HEK293 (cell line): ENCODE measurements at regions not wholly inside any gene's neighbourhood (a gene's known extent, or its start where the extent isn't known, plus 50 kb on each side); places are given as distances from the start of the nearest gene placed in this dataset.
A peak's percentile ranks its signal among the peaks of the same experiment; 100 is the strongest.

ENCODE experiments used
- CTCF ChIA-PET: fragments of 350-600 bp; formaldehyde crosslinking; extraction: SDS; loops from one replicate; lab custom pipeline; 2021; ENCODE audit warnings: antibody characterized with exemption; lab: Yijun Ruan, JAX
- POLR2A ChIA-PET: fragments of 300-600 bp; formaldehyde crosslinking; extraction: SDS; loops from one replicate; lab custom pipeline; 2020; ENCODE audit warnings: antibody characterized with exemption, inconsistent platforms; lab: Yijun Ruan, JAX
- H3K27ac ChIP-seq: fragments of 200-500 bp; sonication (Bioruptor generic); 2 replicates; pipeline ENCODE4 v1.5.1; 2014; ENCODE audit warnings: low read depth, low read length, control low read depth, inconsistent platforms; ENCODE audit errors: extremely low read depth
- H3K36me3 ChIP-seq, 2 experiments: fragments of 200-500 bp in 1 of 2; sonication (Bioruptor generic) in 1 of 2; 1 replicate in 1 of 2; 2 replicates in 1 of 2; pipeline ENCODE4 v1.5.1; 2014 to 2017; ENCODE audit warnings: inconsistent platforms in 2 of 2, low read length in 2 of 2; ENCODE audit not compliant: control insufficient read depth in 2 of 2, insufficient read depth in 1 of 2
- H3K4me1 ChIP-seq: fragments of 200-500 bp; sonication (Bioruptor generic); 2 replicates; pipeline ENCODE4 v1.5.1; 2014; ENCODE audit warnings: mild to moderate bottlenecking, low read length, inconsistent platforms; ENCODE audit not compliant: control insufficient read depth, insufficient read depth
- H3K4me3 ChIP-seq: 2 replicates; pipeline ENCODE4 v1.5.1; 2011; ENCODE audit warnings: low read depth, mild to moderate bottlenecking, control low read depth, low read length, moderate library complexity
- H3K9me3 ChIP-seq: fragments of 200-500 bp; sonication (Bioruptor generic); 2 replicates; pipeline ENCODE4 v1.5.1; 2014; ENCODE audit warnings: low read depth, low read length, inconsistent platforms; ENCODE audit not compliant: control insufficient read depth, insufficient read depth
- BCL11B ChIP-seq: fragments of 450-650 bp; formaldehyde crosslinking; IDR thresholded peaks from 2 replicates; pipeline ENCODE4 v1.5.1; 2016; ENCODE audit warnings: low read depth, missing biosample characterization, missing genetic modification characterization
- EGR2 ChIP-seq: fragments of 450-650 bp; formaldehyde crosslinking; IDR thresholded peaks from 2 replicates; pipeline ENCODE4 v1.5.1; 2016; ENCODE audit warnings: low read depth, missing biosample characterization, missing genetic modification characterization
- GLI4 ChIP-seq: fragments of 450-650 bp; formaldehyde crosslinking; IDR thresholded peaks from 2 replicates; pipeline ENCODE4 v1.5.1; 2016; ENCODE audit warnings: missing biosample characterization, missing genetic modification characterization
- GLIS1 ChIP-seq: fragments of 450-650 bp; formaldehyde crosslinking; IDR thresholded peaks from 2 replicates; pipeline ENCODE4 v1.5.1; 2016; ENCODE audit warnings: missing biosample characterization, missing genetic modification characterization
- GLIS2 ChIP-seq: fragments of 450-650 bp; formaldehyde crosslinking; IDR thresholded peaks from 2 replicates; pipeline ENCODE4 v1.5.1; 2016; ENCODE audit warnings: missing biosample characterization, missing genetic modification characterization
- IKZF3 ChIP-seq: fragments of 450-650 bp; IDR thresholded peaks from 2 replicates; pipeline ENCODE4 v1.5.0; 2018; ENCODE audit warnings: missing biosample characterization, mild to moderate bottlenecking, missing genetic modification characterization, moderate library complexity
- PRDM1 ChIP-seq: fragments of 450-650 bp; formaldehyde crosslinking; IDR thresholded peaks from 2 replicates; pipeline ENCODE4; 2016; ENCODE audit warnings: missing biosample characterization, missing genetic modification characterization
- SCRT2 ChIP-seq: fragments of 450-650 bp; formaldehyde crosslinking; IDR thresholded peaks from 2 replicates; pipeline ENCODE4 v1.5.1; 2016; ENCODE audit warnings: missing biosample characterization, missing genetic modification characterization
- SETDB1 ChIP-seq: IDR thresholded peaks from one replicate; pipeline ENCODE4 v1.6.1; 2017; ENCODE audit warnings: mild to moderate bottlenecking, low read length, moderate library complexity, mixed read lengths; ENCODE audit not compliant: insufficient read length
- SP2 ChIP-seq: fragments of 450-650 bp; formaldehyde crosslinking; IDR thresholded peaks from 2 replicates; pipeline ENCODE4 v1.5.1; 2016; ENCODE audit warnings: missing biosample characterization, missing genetic modification characterization
- ZBTB48 ChIP-seq: fragments of 450-650 bp; formaldehyde crosslinking; IDR thresholded peaks from 2 replicates; pipeline ENCODE4 v1.5.1; 2016; ENCODE audit warnings: missing biosample characterization, missing genetic modification characterization
- ZBTB7A ChIP-seq: fragments of 450-650 bp; formaldehyde crosslinking; IDR thresholded peaks from 2 replicates; pipeline ENCODE4 v1.5.1; 2016; ENCODE audit warnings: low read depth, missing biosample characterization, missing genetic modification characterization
- ZFHX2 ChIP-seq: fragments of 450-650 bp; formaldehyde crosslinking; conservative IDR thresholded peaks from 2 replicates; pipeline ENCODE4 v1.5.1; 2016; ENCODE audit warnings: missing biosample characterization, missing genetic modification characterization
- ZFP37 ChIP-seq: fragments of 450-650 bp; formaldehyde crosslinking; IDR thresholded peaks from 2 replicates; pipeline ENCODE4 v1.5.1; 2016; ENCODE audit warnings: missing biosample characterization, missing genetic modification characterization
- ZIC2 ChIP-seq: fragments of 450-650 bp; formaldehyde crosslinking; IDR thresholded peaks from 2 replicates; pipeline ENCODE4 v1.5.1; 2016; ENCODE audit warnings: missing biosample characterization, missing genetic modification characterization
- ZNF16 ChIP-seq: fragments of 450-650 bp; formaldehyde crosslinking; IDR thresholded peaks from 2 replicates; pipeline ENCODE4 v1.5.1; 2016; ENCODE audit warnings: low read depth, missing biosample characterization, missing genetic modification characterization
- ZNF223 ChIP-seq: fragments of 450-650 bp; formaldehyde crosslinking; IDR thresholded peaks from 2 replicates; pipeline ENCODE4 v1.5.1; 2016; ENCODE audit warnings: missing biosample characterization, missing genetic modification characterization
- ZNF239 ChIP-seq: fragments of 450-650 bp; formaldehyde crosslinking; IDR thresholded peaks from 2 replicates; pipeline ENCODE4 v1.5.1; 2016; ENCODE audit warnings: missing biosample characterization, missing genetic modification characterization
- ZNF341 ChIP-seq: fragments of 450-650 bp; formaldehyde crosslinking; IDR thresholded peaks from 2 replicates; pipeline ENCODE4; 2016; ENCODE audit warnings: low read depth, missing biosample characterization, missing genetic modification characterization
- ZNF350 ChIP-seq: fragments of 450-650 bp; formaldehyde crosslinking; IDR thresholded peaks from 2 replicates; pipeline ENCODE4 v1.5.0; 2017; ENCODE audit warnings: missing biosample characterization, mild to moderate bottlenecking, missing genetic modification characterization
- ZNF423 ChIP-seq: fragments of 450-650 bp; formaldehyde crosslinking; IDR thresholded peaks from 2 replicates; pipeline ENCODE4 v1.5.1; 2016; ENCODE audit warnings: missing biosample characterization, missing genetic modification characterization
- ZNF433 ChIP-seq: fragments of 450-650 bp; formaldehyde crosslinking; IDR thresholded peaks from 2 replicates; pipeline ENCODE4 v1.5.1; 2016; ENCODE audit warnings: missing biosample characterization, missing genetic modification characterization, low read depth
- ZNF510 ChIP-seq: fragments of 450-650 bp; formaldehyde crosslinking; IDR thresholded peaks from 2 replicates; pipeline ENCODE4 v1.5.1; 2018; ENCODE audit warnings: mild to moderate bottlenecking, missing genetic modification characterization, missing biosample characterization; ENCODE audit not compliant: insufficient replicate concordance
- ZNF571 ChIP-seq: fragments of 450-650 bp; formaldehyde crosslinking; IDR thresholded peaks from 2 replicates; pipeline ENCODE4 v1.5.0; 2017; ENCODE audit warnings: missing biosample characterization, missing genetic modification characterization
- ZNF670 ChIP-seq: fragments of 450-650 bp; formaldehyde crosslinking; IDR thresholded peaks from 2 replicates; pipeline ENCODE4 v1.5.1; 2016; ENCODE audit warnings: missing biosample characterization, missing genetic modification characterization, low read depth
- ZNF677 ChIP-seq: fragments of 450-650 bp; IDR thresholded peaks from 2 replicates; pipeline ENCODE4 v1.5.0; 2018; ENCODE audit warnings: missing biosample characterization, mild to moderate bottlenecking, missing genetic modification characterization, moderate library complexity
- ZNF791 ChIP-seq: fragments of 450-650 bp; formaldehyde crosslinking; IDR thresholded peaks from 2 replicates; pipeline ENCODE4 v1.5.1; 2016; ENCODE audit warnings: missing biosample characterization, missing genetic modification characterization
- ZNF830 ChIP-seq: fragments of 450-650 bp; IDR thresholded peaks from 2 replicates; pipeline ENCODE4 v1.5.0; 2018; ENCODE audit warnings: missing biosample characterization, missing genetic modification characterization, low read depth, mild to moderate bottlenecking, moderate library complexity
- ZNF837 ChIP-seq: fragments of 450-650 bp; formaldehyde crosslinking; IDR thresholded peaks from 2 replicates; pipeline ENCODE4 v1.5.1; 2016; ENCODE audit warnings: missing biosample characterization, missing genetic modification characterization
- ZNF843 ChIP-seq: fragments of 450-650 bp; formaldehyde crosslinking; IDR thresholded peaks from 2 replicates; pipeline ENCODE4 v1.5.1; 2016; ENCODE audit warnings: missing biosample characterization, missing genetic modification characterization
- ZSCAN16 ChIP-seq: fragments of 450-650 bp; formaldehyde crosslinking; IDR thresholded peaks from 2 replicates; pipeline ENCODE4 v1.5.1; 2016; ENCODE audit warnings: missing biosample characterization, missing genetic modification characterization
- TF ChIP-seq, protein P1 (sequence below): fragments of 450-650 bp; formaldehyde crosslinking; IDR thresholded peaks from 2 replicates; pipeline ENCODE4 v1.5.1; 2016; ENCODE audit warnings: missing biosample characterization, missing genetic modification characterization, borderline replicate concordance

DNA sequence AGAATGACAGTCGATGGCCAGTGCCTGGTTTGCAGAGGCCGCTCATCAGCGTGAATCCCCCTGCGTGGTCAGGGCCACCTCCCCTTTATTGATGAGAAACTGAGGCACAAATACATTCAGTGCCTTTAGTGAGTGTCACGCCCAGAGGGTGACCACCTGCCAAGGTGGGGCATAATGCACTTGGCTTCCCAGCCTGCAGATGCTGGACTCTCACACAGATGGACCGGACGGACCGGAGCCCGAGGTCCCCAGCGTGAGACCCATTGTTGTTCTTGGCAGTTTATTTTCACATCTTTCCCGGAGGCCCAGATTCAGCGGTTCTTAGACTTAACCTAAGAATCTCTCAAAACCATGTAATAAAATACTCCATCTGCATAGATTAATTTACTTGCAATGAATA, 74.4 kb downstream of the YTHDF1 start:
- no peaks in the 10 kb centered on the region for H3K36me3 ChIP-seq
- POLR2A ChIA-PET: no interaction called here
- H3K27ac ChIP-seq: no peak overlapping the region
- CTCF ChIA-PET: no interaction called here
- H3K9me3 ChIP-seq: no peaks in the 10 kb centered on the region
- no peak overlapping the region for H3K4me3 ChIP-seq
- TF ChIP-seq ZNF341 (tag by site-specific recombination): no peak
- no peak for TF ChIP-seq ZNF16
- no peak for TF ChIP-seq PRDM1 (tag by site-specific recombination)
- TF ChIP-seq ZNF239: no peak
- no peak for TF ChIP-seq IKZF3 (tag by site-specific recombination)
- TF ChIP-seq ZNF837 (tag by site-specific recombination): no peak
- TF ChIP-seq ZNF423 (tag by site-specific recombination): no peak
- H3K4me1 ChIP-seq: no peaks in the 10 kb centered on the region

DNA sequence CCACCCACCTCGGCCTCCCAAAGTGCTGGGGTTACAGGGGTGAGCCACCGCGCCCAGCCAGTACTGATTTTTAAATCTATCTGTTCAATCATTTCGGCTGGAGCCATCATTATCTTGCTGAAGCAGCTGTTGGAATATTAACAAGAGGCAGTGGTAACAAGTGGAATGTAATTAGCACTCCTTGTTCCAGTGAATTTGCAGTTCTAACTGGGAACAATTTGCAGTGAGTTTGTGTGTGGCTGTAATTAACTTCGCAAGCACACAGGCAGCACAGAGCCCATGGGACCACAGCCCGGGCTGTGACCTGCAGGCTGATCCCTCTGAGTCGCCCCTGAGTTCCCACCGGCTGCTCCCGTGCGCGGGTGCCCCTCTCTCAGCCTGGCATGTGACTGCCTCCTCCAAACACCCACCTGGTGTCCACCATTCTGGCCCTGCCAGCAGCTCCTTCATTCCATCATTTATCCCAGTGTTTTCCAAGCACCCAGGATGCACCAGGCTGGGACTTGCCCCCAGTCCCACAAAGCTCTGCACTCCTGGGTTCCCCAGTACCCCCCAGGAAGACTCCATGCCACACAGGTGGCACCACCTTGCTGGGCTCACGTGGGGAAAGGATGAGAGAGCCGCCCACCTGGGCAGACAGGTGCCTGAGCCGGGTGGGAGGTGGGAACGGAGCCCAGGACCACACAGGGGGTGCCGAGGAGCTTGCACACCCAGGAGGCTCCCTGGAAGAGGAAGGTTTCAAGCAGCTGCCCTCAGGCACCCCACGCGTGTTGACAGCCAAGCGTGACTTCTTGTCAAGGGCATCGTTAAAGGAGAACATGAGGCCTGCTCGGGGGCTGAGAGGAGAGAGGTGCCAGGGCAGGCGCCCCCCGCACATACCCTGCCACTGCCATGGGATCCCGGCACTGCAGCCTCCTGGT, 75.2 kb downstream of the YTHDF1 start:
- H3K36me3 ChIP-seq: no peaks in the 10 kb centered on the region
- ChIA-PET CTCF (interaction anchor here (0.6 kb wide), 1 partner anchor 132 kb away, joined by 3 read pairs; no protein-coding TSS in a partner anchor), POLR2A (no interaction called here)
- H3K4me3 ChIP-seq: no peak overlapping the region
- TF ChIP-seq GLIS1 (tag by site-specific recombination): peak; percentile 86
- no peak for TF ChIP-seq ZNF350 (tag by site-specific recombination)
- TF ChIP-seq ZNF223 (tag by site-specific recombination): no peak
- TF ChIP-seq ZFP37 (tag by site-specific recombination): no peak
- 0 out of 2 replicates have a peak, but pooled peaks have one; percentile 36 for TF ChIP-seq ZIC2 (tag by site-specific recombination)
- TF ChIP-seq GLIS2 (tag by site-specific recombination): 0 out of 2 replicates have a peak, but pooled peaks have one; percentile 19
- TF ChIP-seq ZNF843 (tag by site-specific recombination): no peak
- 0 out of 2 replicates have a peak, but pooled peaks have one; percentile 28 for TF ChIP-seq SCRT2 (tag by site-specific recombination)
- no peak for TF ChIP-seq ZNF791
- TF ChIP-seq SP2 (tag by site-specific recombination): no peak
- TF ChIP-seq EGR2 (tag by site-specific recombination): no peak
- no peak for TF ChIP-seq ZBTB48 (tag by site-specific recombination)
- TF ChIP-seq BCL11B: no peak
- no peak for TF ChIP-seq ZNF830 (tag by site-specific recombination)
- no peaks in the 10 kb centered on the region for H3K4me1 ChIP-seq
- H3K9me3 ChIP-seq: no peaks in the 10 kb centered on the region
- no peak overlapping the region for H3K27ac ChIP-seq

DNA sequence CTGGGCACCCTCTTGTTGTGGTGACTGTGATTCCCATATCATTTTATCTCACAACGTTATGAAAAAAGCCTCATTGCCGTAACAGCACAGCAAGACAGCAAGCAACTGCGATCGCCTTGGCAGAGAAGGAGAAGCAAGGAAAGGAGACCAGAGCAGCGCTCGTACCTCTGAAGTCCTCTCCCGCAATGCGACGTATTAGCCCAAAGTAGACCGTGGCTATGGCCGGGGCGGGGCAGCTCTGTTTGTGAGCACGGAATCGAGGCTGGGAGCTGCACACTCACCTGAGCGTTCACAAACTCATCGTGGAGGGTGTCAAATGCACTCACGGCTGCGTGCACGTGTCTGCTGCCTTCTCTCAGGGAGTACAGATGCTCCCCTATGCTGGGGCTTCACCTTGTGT, 76.1 kb downstream of the YTHDF1 start:
- no peak overlapping the region for H3K27ac ChIP-seq
- H3K36me3 ChIP-seq: no peaks in the 10 kb centered on the region
- no peaks in the 10 kb centered on the region for H3K9me3 ChIP-seq
- POLR2A ChIA-PET: no interaction called here
- CTCF ChIA-PET: interaction anchor here (0.6 kb wide), 2 partner anchors 43 to 131 kb away, joined by 3 read pairs; no protein-coding TSS in a partner anchor
- TF ChIP-seq ZNF670 (tag by site-specific recombination) (no peak), ZNF341 (tag by site-specific recombination) (no peak), SETDB1 (no peak), ZNF16 (no peak), ZSCAN16 (no peak), ZNF510 (tag by site-specific recombination) (no peak), ZNF433 (tag by site-specific recombination) (no peak), GLI4 (no peak), ZFHX2 (tag by site-specific recombination) (no peak), ZNF677 (tag by site-specific recombination) (no peak), ZBTB7A (tag by site-specific recombination) (no peak), ZNF571 (tag by site-specific recombination) (no peak)
- TF ChIP-seq, protein P1, sequence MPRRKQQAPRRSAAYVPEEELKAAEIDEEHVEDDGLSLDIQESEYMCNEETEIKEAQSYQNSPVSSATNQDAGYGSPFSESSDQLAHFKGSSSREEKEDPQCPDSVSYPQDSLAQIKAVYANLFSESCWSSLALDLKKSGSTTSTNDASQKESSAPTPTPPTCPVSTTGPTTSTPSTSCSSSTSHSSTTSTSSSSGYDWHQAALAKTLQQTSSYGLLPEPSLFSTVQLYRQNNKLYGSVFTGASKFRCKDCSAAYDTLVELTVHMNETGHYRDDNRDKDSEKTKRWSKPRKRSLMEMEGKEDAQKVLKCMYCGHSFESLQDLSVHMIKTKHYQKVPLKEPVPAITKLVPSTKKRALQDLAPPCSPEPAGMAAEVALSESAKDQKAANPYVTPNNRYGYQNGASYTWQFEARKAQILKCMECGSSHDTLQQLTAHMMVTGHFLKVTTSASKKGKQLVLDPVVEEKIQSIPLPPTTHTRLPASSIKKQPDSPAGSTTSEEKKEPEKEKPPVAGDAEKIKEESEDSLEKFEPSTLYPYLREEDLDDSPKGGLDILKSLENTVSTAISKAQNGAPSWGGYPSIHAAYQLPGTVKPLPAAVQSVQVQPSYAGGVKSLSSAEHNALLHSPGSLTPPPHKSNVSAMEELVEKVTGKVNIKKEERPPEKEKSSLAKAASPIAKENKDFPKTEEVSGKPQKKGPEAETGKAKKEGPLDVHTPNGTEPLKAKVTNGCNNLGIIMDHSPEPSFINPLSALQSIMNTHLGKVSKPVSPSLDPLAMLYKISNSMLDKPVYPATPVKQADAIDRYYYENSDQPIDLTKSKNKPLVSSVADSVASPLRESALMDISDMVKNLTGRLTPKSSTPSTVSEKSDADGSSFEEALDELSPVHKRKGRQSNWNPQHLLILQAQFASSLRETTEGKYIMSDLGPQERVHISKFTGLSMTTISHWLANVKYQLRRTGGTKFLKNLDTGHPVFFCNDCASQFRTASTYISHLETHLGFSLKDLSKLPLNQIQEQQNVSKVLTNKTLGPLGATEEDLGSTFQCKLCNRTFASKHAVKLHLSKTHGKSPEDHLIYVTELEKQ (tag by site-specific recombination): no peak
- H3K4me3 ChIP-seq: no peak overlapping the region
- H3K4me1 ChIP-seq: no peaks in the 10 kb centered on the region
